ENCODE measurements at regions not wholly inside any gene's neighbourhood (a gene's known extent, or its start where the extent isn't known, plus 50 kb on each side); places are given as distances from the start of the nearest gene placed in this dataset.

GRCh38 chr2:13779996-13780395, 852.5 kb upstream of the LRATD1 start:
- no peak overlapping the region for H3K4me3 Mint-ChIP-seq
- Histone ChIP-seq H4K5ac (ENCODE audit: insufficient read length, low read depth, low read length) (no peak overlapping the region), H3T11ph (ENCODE audit: low read length) (no peak overlapping the region), H4K20me1 (ENCODE audit: control insufficient read depth, insufficient read depth, insufficient read length) (no peaks in the 10 kb centered on the region), H3K23ac (ENCODE audit: insufficient read length, low read depth, low read length) (no peak overlapping the region), H3K4me1 (ENCODE audit: insufficient read depth, low read length) (no peaks in the 10 kb centered on the region), H3K18ac (ENCODE audit: insufficient read length, low read depth, low read length) (no peak overlapping the region), H2BK15ac (ENCODE audit: low read depth, low read length) (no peak overlapping the region), H3K9ac (ENCODE audit: extremely low read depth, insufficient read length, low read length) (no peak overlapping the region), H3K4me2 (ENCODE audit: insufficient read depth, insufficient read length, low read length) (no peak overlapping the region), H2AFZ (ENCODE audit: low read length) (no peak overlapping the region), H2BK12ac (ENCODE audit: insufficient read length, low read depth, low read length) (no peak overlapping the region), H2BK120ac (ENCODE audit: low read depth, low read length, poor library complexity, severe bottlenecking) (no peak overlapping the region), H3K27ac (ENCODE audit: insufficient read length, low read depth, low read length) (no peak overlapping the region), H3K14ac (ENCODE audit: insufficient read depth, low read length) (no peak overlapping the region), H3K79me2 (ENCODE audit: insufficient read depth, low read length) (no peaks in the 10 kb centered on the region), H3K23me2 (ENCODE audit: insufficient read length, low read depth, low read length, poor library complexity, severe bottlenecking) (no peaks in the 10 kb centered on the region), H3K79me1 (ENCODE audit: insufficient read depth, low read depth, low read length, poor library complexity, severe bottlenecking) (no peaks in the 10 kb centered on the region), H3K56ac (ENCODE audit: insufficient read length, low read depth, low read length) (no peak overlapping the region), H2BK5ac (ENCODE audit: insufficient read length, low read length) (no peak overlapping the region), H3K9me3 (ENCODE audit: control insufficient read depth, low read depth, low read length) (no peaks in the 10 kb centered on the region), H3K4ac (ENCODE audit: low read depth, low read length) (no peak overlapping the region), H4K8ac (replicated peaks; ENCODE audit: insufficient read length, low read depth, low read length) (no peak overlapping the region), H3K27me3 (ENCODE audit: insufficient read depth, low read length) (no peaks in the 10 kb centered on the region), H2BK20ac (ENCODE audit: low read depth, low read length, poor library complexity, severe bottlenecking) (no peak overlapping the region), H4K91ac (ENCODE audit: insufficient read length, low read depth, low read length) (no peak overlapping the region), H2AK5ac (ENCODE audit: insufficient read length, low read length) (no peak overlapping the region)
- WGBS (ENCODE audit: extremely low coverage, insufficient read length, low lambda C conversion rate), result no CpG with 5 or more reads among the region's 1 CpG
- peaks cover 3% of the 10 kb centered on the region; the same call in 1 of the 2 replicates for H3K27me3 Mint-ChIP-seq (ENCODE audit: low read depth)
- TF ChIP-seq CTCF (conservative IDR thresholded peaks at IDR 0.05), result no peak
- H3K36me3 Mint-ChIP-seq (ENCODE audit: insufficient read depth in 1 of 3, low read depth in 3 of 3), result no peaks in the 10 kb centered on the region
- no peaks in the 10 kb centered on the region; a peak in 1 of 5 replicates for H3K9me3 Mint-ChIP-seq
- no peak for DNase-seq
- H3K4me1 Mint-ChIP-seq, result no peaks in the 10 kb centered on the region
- H3K27ac Mint-ChIP-seq, result no peak overlapping the region
